BE2C (cell line): ENCODE measurements at regions not wholly inside any gene's neighbourhood (a gene's known extent, or its start where the extent isn't known, plus 50 kb on each side); places are given as distances from the start of the nearest gene placed in this dataset.

ENCODE experiments used
- DNase-seq: peaks from one replicate; pipeline ENCODE4 v3.0.0-alpha.2; 2020
- H3K27me3 ChIP-seq: fragments of 250-450 bp; sonication (Bioruptor Pico); 2 replicates; pipeline ENCODE4 v1.5.1; 2020; ENCODE audit warnings: mild to moderate bottlenecking
- H3K36me3 ChIP-seq: fragments of 250-450 bp; sonication (Bioruptor Pico); 2 replicates; pipeline ENCODE4 v1.5.1; 2020; ENCODE audit warnings: mild to moderate bottlenecking
- H3K4me1 ChIP-seq: fragments of 250-450 bp; sonication (Bioruptor Pico); 2 replicates; pipeline ENCODE4 v1.5.1; 2020
- H3K4me3 ChIP-seq: 2 replicates; pipeline ENCODE4 v1.5.1; 2011; ENCODE audit warnings: low read depth, low read length
- H3K9me3 ChIP-seq: fragments of 250-450 bp; sonication (Bioruptor Pico); 2 replicates; pipeline ENCODE4 v1.5.1; 2020
- TF ChIP-seq, protein P1 (sequence below): IDR thresholded peaks from 2 replicates; pipeline ENCODE4 v1.5.1; 2012; ENCODE audit warnings: mild to moderate bottlenecking, low read depth, low read length

DNA sequence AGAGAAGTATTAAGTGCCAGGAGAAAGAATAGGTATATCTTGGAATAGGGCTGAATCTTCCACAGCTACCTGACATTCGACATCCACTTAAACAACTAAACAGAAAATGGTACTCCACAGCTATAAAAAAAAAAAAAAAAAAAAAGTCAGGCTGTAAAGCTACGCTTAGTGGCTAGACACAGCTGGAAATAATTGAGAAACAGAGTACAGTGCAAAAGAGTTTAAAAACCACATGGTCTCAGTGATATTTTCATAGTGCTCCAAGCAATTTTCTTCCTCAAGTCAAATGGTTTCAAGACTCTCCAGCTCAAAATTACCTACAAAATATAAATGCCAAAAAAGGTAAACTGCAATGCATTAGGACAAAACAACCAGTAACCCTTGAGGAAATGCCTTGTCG, 607.1 kb downstream of the KCNJ2 start:
- H3K36me3 ChIP-seq = no peaks in the 10 kb centered on the region
- no peak overlapping the region for H3K4me3 ChIP-seq
- no peak for DNase-seq
- TF ChIP-seq, protein P1, sequence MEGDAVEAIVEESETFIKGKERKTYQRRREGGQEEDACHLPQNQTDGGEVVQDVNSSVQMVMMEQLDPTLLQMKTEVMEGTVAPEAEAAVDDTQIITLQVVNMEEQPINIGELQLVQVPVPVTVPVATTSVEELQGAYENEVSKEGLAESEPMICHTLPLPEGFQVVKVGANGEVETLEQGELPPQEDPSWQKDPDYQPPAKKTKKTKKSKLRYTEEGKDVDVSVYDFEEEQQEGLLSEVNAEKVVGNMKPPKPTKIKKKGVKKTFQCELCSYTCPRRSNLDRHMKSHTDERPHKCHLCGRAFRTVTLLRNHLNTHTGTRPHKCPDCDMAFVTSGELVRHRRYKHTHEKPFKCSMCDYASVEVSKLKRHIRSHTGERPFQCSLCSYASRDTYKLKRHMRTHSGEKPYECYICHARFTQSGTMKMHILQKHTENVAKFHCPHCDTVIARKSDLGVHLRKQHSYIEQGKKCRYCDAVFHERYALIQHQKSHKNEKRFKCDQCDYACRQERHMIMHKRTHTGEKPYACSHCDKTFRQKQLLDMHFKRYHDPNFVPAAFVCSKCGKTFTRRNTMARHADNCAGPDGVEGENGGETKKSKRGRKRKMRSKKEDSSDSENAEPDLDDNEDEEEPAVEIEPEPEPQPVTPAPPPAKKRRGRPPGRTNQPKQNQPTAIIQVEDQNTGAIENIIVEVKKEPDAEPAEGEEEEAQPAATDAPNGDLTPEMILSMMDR = no peak
- peaks cover 16% of the 10 kb centered on the region; the same call in 1 of the 2 replicates for H3K4me1 ChIP-seq
- no peaks in the 10 kb centered on the region for H3K27me3 ChIP-seq
- no peaks in the 10 kb centered on the region for H3K9me3 ChIP-seq

DNA sequence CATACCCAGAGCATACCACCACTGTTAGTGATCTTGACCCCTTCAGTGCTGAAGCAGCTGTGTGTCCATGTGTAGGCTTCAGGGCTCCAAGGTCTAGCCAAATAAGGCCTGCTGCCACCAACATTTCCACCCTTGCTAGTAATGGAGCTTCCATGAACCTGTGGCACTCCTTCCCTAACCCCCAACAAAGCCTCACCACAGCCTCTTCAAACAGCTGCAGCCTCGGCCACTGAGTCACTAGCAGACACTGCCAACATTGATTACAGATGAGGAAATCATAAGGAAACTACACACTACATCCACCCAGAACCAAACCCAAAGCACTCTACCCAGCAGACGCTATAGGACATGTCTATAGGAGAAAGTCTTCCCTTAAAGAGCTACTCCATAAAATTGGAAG, 610.7 kb downstream of the KCNJ2 start:
- Histone ChIP-seq H3K4me3 (no peak overlapping the region), H3K4me1 (peaks cover 8% of the 10 kb centered on the region; the same call in 1 of the 2 replicates), H3K36me3 (no peaks in the 10 kb centered on the region), H3K27me3 (no peaks in the 10 kb centered on the region), H3K9me3 (no peaks in the 10 kb centered on the region)
- no peak for DNase-seq
- TF ChIP-seq, protein P1 = no peak

DNA sequence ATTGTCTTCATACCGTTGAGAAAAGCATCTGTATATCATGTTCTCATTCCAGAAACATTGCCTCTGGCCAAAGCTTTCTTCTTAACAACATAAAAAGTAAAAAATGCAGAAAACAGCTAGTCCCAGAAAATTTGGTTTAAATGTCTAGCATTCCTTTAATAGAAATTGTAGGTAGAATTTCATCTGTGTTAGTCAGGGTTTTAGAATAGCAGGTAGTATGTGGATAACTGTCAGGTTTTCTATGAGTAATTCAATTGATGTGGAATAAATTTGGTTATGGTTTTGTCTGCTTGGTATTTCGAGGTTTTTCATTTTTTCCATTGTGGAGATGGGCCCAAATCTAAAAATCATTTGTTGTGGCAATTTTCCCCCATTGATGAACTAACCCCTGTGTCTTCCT, 616.7 kb downstream of the KCNJ2 start:
- TF ChIP-seq, protein P1 = no peak
- Histone ChIP-seq H3K27me3 (no peaks in the 10 kb centered on the region), H3K9me3 (no peaks in the 10 kb centered on the region)

DNA sequence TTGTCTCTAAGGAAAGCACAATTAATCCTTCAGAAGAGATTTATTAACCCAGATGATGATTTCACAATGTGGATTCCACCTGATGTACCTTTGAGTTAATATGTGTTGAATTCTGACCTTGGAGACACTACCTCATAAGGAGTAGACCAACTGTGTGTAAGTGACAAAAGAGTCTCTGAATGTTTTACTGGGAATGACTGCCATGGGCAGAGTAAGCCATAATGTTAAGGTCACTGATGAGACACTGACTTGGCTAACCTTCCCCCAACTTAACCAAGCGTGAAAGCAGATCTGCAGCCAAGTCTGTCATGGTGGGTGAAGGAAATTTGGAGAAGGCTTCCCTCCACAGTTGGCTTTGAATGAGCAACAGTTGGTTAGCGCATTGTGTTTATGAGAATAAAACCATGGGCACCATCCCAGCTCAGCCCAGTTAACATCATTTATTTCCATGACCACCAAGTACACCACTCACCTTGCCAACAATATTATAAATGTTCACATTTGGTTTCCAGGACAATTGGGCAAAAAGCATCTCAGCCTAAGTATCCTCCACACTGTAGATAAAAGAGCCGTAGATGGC, 618.5 kb downstream of the KCNJ2 start:
- Histone ChIP-seq H3K27me3 (no peaks in the 10 kb centered on the region), H3K9me3 (no peaks in the 10 kb centered on the region), H3K36me3 (no peaks in the 10 kb centered on the region), H3K4me1 (no peaks in the 10 kb centered on the region), H3K4me3 (no peak overlapping the region)
- no peak for DNase-seq
- TF ChIP-seq, protein P1 = no peak

More for the DNA sequence above, 616.7 kb downstream of the KCNJ2 start:
- H3K4me3 ChIP-seq = no peak overlapping the region
- no peak for DNase-seq
- H3K4me1 ChIP-seq = no peaks in the 10 kb centered on the region
- no peaks in the 10 kb centered on the region for H3K36me3 ChIP-seq

DNA sequence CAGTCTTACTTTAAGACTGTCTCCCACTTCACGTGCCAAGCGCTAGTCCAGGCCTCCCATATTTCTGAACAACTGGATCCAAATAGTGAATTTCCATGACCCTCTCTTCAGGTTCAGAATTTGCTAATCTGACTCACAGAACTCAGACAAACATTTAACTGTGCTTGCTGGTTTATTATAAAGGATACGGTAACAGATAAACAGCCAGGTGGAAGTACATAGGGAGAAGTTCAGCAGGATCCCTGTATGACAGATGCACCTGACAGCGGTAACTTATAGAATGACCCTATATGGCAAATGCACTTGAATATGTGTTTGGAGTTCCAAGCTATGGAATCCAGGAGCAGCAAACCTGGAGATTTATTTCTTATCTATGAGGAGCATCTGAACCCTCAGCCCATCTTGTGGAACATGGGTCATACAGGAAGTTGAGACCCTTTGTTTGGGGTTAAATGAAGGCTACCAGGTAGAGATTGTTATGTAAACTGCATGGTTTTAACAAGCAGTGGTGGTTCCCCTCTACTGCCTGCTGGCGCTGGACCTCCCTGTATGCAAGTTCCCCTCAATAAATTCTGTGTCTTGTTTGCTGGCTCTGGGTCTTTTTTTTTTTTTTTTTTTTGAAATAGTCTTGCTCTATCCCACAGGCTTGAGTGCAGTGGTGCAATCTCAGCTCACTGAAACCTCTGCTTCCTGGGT, 622.6 kb downstream of the KCNJ2 start:
- Histone ChIP-seq H3K4me3 (no peak overlapping the region), H3K4me1 (no peaks in the 10 kb centered on the region), H3K27me3 (no peaks in the 10 kb centered on the region), H3K36me3 (no peaks in the 10 kb centered on the region), H3K9me3 (no peaks in the 10 kb centered on the region)
- TF ChIP-seq, protein P1 = no peak
- no peak for DNase-seq

DNA sequence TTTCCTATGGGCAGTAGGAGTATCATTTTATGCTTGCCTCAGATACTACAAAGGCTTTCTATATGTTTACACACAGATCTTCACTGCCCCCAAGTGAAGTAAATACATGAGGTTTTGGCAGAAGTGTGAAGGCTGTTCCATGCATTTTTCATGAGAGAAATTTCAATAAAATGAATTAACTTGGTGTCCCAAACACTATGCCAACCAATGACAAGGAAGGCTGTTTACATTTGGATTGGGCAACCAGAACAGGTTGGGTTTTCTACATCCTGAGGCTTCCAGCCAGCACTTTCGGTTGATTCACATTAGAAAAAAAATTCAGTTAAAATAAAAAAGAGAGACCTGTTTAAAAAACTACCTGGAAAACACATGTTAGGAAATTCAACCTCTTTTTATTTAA, 625.4 kb downstream of the KCNJ2 start:
- Histone ChIP-seq H3K4me1 (no peaks in the 10 kb centered on the region), H3K36me3 (no peaks in the 10 kb centered on the region), H3K4me3 (no peak overlapping the region), H3K9me3 (no peaks in the 10 kb centered on the region; the same call in 1 of the 2 replicates), H3K27me3 (no peaks in the 10 kb centered on the region)
- no peak for DNase-seq
- TF ChIP-seq, protein P1 = no peak
